Suppressor macrophage treated with lipopolysaccharide for 1 hour (primary cell): ENCODE measurements at regions not wholly inside any gene's neighbourhood (a gene's known extent, or its start where the extent isn't known, plus 50 kb on each side); places are given as distances from the start of the nearest gene placed in this dataset.
A peak's percentile ranks its signal among the peaks of the same experiment; 100 is the strongest.
"Not testable (repeated sequence)": the region's sequence is repeated elsewhere in the genome, so short reads cannot be mapped to it uniquely, and the experiment has no call there.

Experiments used
- DNase-seq, 3 donors: peaks; one replicate each; pipeline ENCODE4 v3.0.0-alpha.2; 2020 to 2022

- DNase-seq, result no peak
Measured at GRCh38 chr3:106327696-106328025, 458.8 kb upstream of the CBLB start.

GRCh38 chr3:106328224-106328623, 459.4 kb upstream of the CBLB start:
- no peak for DNase-seq

- DNase-seq, result no peak
Measured at GRCh38 chr3:106329521-106329920, 460.7 kb upstream of the CBLB start.

GRCh38 chr3:106331636-106332035, 462.8 kb upstream of the CBLB start:
- DNase-seq, result no peak

DNA sequence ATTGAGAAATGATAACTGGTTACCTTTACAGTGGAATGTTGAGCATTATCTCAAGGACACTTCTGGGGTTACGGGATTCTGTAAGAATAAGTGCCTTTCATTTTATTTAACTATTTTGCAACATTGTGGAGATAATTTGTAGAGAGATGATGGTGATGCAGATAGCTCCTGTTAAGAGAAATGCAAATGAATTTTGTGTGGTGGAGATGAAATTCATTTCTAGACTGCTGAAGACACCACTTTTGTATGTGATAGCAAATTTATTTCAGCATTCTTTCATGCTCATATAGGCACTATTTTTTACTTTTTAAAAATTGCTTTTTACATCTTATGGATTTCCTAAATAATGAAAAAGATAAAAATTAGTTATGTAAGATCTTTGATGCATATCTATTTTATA, 463.3 kb upstream of the CBLB start:
- DNase-seq, result no peak

GRCh38 chr3:106332884-106333283, 464.1 kb upstream of the CBLB start:
- DNase-seq, result no peak

DNA sequence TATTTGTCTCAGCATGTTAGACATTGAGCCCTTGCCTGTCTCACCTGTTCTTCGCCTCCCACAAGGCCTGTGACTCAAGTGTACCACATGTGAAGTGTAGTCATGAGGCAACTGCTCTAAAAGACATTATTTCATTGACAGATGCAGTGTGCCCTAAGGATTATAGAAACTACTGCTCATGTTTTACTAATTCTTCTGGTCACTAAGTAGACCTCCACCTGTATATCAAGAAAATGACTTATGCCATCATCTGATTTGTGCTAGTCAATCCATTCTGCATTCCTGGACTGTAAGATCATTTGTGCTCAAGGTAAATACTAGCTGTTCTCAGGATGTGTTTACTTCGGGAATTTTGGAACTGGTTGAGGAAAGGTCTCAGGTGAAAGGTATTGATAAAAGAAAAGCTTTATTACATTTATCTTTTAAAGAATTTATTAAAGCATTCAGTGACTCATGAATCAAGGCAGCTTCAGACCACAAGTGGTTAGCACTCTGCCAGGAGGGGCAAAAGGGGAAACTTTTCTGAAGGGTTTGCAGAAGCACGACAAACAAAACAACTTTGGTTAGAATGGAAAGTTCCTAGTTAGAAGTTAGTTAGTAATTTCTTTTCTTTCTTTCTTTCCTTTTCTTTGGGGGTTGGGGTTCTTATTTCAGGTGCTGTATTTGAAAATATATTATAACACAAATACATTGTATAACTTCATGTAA, 465.3 kb upstream of the CBLB start:
- peak in 1 of 3 donors; percentile 15 for DNase-seq

DNA sequence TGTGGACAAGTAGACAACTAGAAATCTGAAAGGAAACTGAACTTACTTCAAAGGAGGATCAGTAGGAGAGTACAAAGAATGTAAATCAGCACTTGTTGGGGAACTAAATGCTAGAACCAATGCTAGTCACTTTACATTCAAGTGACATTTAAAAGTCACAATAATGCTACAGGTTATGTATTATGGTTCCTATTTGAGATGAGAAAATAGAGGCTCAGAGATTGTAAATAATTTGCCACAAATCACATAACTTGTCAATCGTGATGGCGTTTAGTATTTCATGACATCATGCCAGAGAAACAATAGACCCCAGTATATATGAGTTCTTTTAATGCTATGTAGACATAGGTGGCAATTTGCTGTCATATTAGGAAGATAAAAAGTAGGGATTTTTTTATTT, 467.8 kb upstream of the CBLB start:
- no peak for DNase-seq

DNA sequence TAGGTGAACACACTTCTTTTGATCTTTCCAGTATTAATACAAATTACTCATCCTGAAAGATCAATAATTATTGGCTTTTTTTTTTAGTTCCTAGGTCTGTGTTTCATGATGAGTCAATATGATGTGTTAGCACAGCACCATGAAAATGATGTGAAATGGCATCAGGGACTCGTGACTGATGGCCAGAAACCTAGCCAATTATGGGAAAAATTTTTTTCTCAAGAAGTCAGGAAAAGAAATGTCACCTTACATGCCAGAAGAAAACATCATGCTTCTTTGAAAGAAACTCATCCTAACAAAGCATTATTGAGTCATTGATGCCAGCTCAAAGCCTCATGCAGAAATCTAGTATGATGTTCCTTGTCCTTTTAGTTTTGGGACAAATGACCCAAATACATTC, 468.3 kb upstream of the CBLB start:
- DNase-seq, result no peak

DNA sequence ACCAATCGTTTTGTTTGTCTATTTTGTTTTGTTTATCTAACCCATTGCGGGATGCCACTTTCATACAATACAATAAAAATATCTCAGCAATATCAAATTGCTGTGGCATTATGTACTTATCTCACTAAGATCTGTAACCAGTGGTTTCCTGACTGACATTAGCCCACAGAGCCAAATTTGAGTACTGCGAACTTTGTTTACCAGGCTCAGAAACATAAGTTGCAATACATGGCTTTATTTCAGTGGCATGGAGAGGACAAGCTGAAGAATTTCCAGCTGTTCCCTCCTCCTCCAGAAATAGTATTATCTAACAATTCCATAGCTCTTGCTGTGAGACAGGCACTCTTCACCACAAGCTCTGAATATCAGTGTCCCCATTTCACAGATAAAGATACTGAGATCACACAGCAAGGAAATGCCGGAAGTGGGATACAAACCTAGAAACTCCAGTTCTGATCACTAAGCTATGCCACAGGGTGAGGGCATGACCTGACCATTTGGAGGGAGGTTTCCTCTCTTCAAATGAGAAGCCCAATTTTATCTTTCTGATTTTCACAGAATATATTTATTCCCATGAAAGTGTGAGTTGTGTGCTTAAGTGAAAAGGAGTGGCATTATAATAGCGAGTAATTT, 469.9 kb upstream of the CBLB start:
- DNase-seq, result no peak

GRCh38 chr3:106339551-106339950, 470.7 kb upstream of the CBLB start:
- DNase-seq, result no peak

GRCh38 chr3:106341087-106341486, 472.3 kb upstream of the CBLB start:
- DNase-seq, result no peak

DNA sequence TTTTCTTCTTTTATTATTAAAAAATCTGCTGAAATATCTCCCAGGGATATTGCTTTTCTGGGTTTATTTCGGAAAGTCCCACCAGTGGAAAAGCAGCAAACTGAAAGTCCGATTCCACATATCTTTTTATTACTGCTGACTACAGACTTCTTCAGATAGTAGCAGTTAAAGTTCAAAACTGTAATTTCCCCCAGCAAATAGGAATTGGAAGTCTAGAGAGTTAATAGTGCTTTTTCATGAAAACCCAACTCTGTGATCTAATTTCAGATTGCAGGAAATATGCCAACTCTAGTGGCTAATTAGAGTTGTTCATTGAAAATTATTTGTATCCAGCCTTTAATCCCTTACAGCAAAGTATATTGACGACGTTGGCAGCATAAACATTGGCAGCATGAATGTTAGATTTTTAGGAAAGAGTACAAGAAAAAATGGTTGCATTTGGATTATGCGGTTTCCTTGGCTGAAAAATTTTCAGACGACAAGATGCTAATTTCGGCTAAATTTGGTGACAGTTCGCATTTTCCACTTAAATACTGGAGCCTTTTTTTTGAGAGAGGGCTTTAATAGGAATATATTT, 472.9 kb upstream of the CBLB start:
- DNase-seq, result no peak

DNA sequence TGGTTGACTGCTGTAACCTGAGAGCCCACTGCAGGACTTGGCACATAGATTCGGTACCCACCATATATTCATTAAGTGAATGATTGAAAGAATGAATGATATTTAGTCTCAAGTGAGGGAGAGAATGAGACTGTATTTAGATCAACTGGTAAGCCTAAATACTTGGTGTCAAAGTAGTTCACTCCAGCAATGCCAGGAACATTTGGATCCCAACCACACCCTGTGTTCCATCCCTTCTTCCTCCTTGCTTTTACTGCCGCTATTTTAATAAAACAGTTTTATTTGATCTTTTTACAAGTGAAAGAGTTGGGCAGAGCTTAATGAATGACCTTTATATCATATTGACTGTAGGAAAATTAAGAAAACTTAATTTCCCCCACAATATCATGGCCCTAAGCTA, 473.6 kb upstream of the CBLB start:
- no peak for DNase-seq

DNA sequence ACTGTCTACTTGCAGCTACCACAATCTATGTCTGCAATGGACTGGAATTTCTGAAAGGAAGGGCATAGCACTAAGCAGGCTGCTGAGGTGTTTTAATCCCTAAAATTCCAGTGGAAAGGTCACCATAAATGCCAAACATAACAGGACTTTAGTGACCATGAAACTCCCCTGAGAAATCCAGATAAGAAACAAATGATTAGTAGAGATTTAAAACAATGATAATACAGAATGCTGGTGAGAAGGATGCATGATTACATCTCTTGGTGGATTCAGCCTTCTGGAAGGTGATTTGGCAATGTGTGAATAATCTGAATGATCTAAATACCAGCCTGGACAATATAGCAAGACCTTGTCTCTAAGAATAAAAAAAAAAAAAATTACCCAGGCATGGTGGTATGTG, 475.0 kb upstream of the CBLB start:
- DNase-seq, result no peak

- DNase-seq, result peak in 1 of 3 donors; percentile 6
Measured at GRCh38 chr3:106345353-106346027, 476.7 kb upstream of the CBLB start.

- no peak for DNase-seq
Measured at GRCh38 chr3:106347350-106347749, 478.5 kb upstream of the CBLB start.

GRCh38 chr3:106348139-106348690, 479.4 kb upstream of the CBLB start:
- DNase-seq, result no peak

DNA sequence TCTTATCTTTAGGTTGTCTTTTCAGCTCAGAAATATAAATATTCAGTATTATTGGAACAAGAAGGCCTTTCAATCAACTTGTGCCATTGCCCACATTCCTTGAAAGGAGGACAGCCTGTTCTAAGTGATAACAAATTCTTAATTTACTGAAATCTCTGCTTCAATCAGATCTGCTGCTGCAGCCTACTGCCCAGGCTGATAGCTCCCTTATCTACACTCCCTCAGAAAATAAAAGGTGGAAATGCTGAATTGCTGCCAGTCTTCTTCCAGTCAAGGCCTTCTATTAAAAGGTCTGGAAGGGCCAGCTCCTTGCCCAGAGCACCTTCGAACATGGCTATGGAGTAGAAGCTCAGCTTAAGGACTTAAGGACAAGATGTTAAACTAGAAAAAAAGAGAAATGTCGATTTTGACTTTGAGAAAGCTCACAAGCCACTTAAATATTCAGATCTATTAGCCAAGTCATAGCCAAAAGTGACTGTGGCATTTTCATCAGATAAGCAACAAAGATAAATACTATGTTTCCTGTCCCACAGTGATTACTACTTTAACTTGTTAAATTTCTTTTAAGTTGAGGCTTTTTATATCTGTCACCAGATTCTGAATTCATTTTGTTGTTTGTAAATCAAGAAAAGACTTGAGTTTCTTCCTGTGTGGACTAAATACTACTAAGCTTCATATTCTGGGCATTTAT, 480.5 kb upstream of the CBLB start:
- no peak for DNase-seq

- DNase-seq, result no peak
Measured at GRCh38 chr3:106355873-106356272, 487.1 kb upstream of the CBLB start.

DNA sequence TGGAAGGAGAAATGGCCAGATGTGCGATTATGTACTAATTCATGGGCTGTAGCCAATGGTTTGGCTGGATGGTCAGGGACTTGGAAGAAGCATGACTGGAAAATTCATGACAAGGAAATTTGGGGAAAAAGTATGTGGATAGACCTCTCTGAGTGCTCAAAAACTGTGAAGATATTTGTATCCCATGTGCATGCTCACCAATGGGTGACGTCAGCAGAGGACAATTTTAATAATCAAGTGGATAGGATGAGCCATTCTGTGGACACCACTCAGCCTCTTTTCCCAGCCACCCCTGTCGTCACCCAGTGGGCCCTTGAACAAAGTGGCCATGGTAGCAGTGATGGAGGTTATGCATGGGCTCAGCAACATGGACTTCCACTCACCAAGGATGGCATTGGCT, 490.9 kb upstream of the CBLB start:
- no peak for DNase-seq

DNA sequence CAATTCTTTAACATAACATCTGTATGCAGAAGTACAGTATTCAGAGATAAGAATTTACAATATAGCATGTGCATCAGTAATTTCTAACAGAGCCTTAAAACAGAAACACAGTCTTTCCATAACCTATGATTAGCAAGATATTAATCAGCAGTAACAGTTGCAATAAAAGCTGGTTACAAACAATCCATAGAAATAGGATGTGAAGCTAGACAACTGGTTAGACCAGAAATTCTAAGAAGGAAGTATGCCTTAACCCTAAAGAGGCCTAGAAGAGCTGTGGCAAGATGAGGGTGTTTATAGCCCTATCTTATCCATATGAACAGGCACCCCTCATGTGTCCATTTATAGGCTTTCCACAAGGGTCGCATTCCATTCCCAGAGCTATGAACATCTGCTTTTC, 492.1 kb upstream of the CBLB start:
- not testable (repeated sequence) for DNase-seq

DNA sequence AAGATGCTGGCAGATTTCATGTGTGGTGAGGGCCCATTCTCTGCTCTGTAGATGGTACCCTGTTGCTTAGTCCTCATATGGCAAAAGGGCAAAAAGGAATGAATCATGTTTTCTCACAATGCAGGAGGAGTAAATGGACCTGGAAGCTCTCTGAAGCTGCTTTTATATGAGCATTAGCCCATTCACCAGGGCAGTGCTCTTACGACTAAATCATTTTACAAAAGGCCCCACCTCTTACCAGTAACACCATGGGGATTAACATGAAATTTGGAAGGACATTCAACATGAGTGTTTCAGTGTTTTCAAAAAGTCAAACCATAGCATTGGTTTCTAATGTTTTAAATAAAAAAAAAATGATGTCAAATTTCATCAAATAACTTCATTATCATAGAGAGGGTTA, 495.7 kb upstream of the CBLB start:
- no peak for DNase-seq
